ENCODE measurements at regions not wholly inside any gene's neighbourhood (a gene's known extent, or its start where the extent isn't known, plus 50 kb on each side); places are given as distances from the start of the nearest gene placed in this dataset.

DNA sequence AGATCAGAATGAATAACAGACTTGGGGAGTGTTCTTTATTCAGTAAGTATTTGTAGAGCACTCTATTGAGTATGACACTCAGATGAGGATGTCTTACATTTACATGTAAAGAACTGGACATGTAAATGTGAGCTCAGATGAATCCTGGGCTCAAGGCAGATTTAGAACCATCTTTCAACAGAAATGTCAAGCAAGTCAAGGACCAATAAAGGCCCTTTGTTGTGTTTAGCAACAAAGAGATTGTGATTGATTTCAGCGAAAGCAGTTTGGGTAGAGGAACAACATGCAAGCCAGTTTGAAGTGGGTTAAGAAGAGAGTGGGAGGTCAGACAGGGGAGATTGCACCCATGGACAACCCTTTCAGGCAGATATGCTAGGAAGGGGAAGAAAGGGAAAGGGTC, 194.2 kb upstream of the DNAJC19 start:
- no peak for TF ChIP-seq EZH2 (IDR thresholded peaks at IDR 0.05; ENCODE audit: low read length, unreplicated experiment)
- TF ChIP-seq, protein P1, sequence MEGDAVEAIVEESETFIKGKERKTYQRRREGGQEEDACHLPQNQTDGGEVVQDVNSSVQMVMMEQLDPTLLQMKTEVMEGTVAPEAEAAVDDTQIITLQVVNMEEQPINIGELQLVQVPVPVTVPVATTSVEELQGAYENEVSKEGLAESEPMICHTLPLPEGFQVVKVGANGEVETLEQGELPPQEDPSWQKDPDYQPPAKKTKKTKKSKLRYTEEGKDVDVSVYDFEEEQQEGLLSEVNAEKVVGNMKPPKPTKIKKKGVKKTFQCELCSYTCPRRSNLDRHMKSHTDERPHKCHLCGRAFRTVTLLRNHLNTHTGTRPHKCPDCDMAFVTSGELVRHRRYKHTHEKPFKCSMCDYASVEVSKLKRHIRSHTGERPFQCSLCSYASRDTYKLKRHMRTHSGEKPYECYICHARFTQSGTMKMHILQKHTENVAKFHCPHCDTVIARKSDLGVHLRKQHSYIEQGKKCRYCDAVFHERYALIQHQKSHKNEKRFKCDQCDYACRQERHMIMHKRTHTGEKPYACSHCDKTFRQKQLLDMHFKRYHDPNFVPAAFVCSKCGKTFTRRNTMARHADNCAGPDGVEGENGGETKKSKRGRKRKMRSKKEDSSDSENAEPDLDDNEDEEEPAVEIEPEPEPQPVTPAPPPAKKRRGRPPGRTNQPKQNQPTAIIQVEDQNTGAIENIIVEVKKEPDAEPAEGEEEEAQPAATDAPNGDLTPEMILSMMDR (conservative IDR thresholded peaks at IDR 0.05; ENCODE audit: low read depth, low read length) = no peak
